ENCODE measurements at regions not wholly inside any gene's neighbourhood (a gene's known extent, or its start where the extent isn't known, plus 50 kb on each side); places are given as distances from the start of the nearest gene placed in this dataset.

- H3K4me2 ChIP-seq, result no peak overlapping the region
These were observed 910.8 kb upstream of the MIR17HG start for GRCh38 chr13:90436697-90437096.

GRCh38 chr13:90438576-90438975, 908.9 kb upstream of the MIR17HG start:
- Histone ChIP-seq H3K4me2 (no peak overlapping the region), H3K9me3 (peaks cover 2% of the 10 kb centered on the region; the same call in 1 of the 3 replicates), H3K27ac (no peak overlapping the region), H3K4me1 (no peaks in the 10 kb centered on the region), H3K4me3 (no peak overlapping the region)
- FAIRE-seq (no peak), DNase-seq (ENCODE audit: low read depth in 1 of 2, low spot score in 1 of 2) (no peak), ATAC-seq (no peak)
- POLR2A ChIA-PET, result no interaction called here
- CTCF ChIA-PET, result no interaction called here
- TF ChIP-seq EP300 (IDR thresholded peaks at IDR 0.05) (no peak), PHF8 (IDR thresholded peaks at IDR 0.05; ENCODE audit: borderline replicate concordance, low read depth) (no peak), RAD21 (conservative IDR thresholded peaks at IDR 0.05 in 1 of 2, IDR thresholded peaks at IDR 0.05 in 1 of 2) (no peak), HEYL (CRISPR knock-in tag; IDR thresholded peaks at IDR 0.05) (no peak), GATA3 (IDR thresholded peaks at IDR 0.05; ENCODE audit: borderline replicate concordance) (no peak), MAFK (IDR thresholded peaks at IDR 0.05; ENCODE audit: partially characterized antibody) (no peak), FOXS1 (CRISPR knock-in tag; IDR thresholded peaks at IDR 0.05) (no peak), HES2 (IDR thresholded peaks at IDR 0.05) (no peak), ZFP36 (IDR thresholded peaks at IDR 0.05; ENCODE audit: borderline replicate concordance, partially characterized antibody) (no peak), NFE2L2 (conservative IDR thresholded peaks at IDR 0.05; ENCODE audit: low read length) (no peak), MAX (IDR thresholded peaks at IDR 0.05) (no peak), CBX2 (IDR thresholded peaks at IDR 0.05; ENCODE audit: borderline replicate concordance, low read depth) (no peak)
- WGBS (ENCODE audit: missing lambda C conversion rate), result 74% methylated on average over 3 of the region's 3 CpGs

More at GRCh38 chr13:90436697-90437096, 910.8 kb upstream of the MIR17HG start:
- H3K4me1 ChIP-seq, result no peaks in the 10 kb centered on the region
- FAIRE-seq, result no peak
- 96% methylated on average over 4 of the region's 4 CpGs for WGBS (ENCODE audit: missing lambda C conversion rate)
- no peaks in the 10 kb centered on the region for H3K9me3 ChIP-seq
- ChIA-PET CTCF (no interaction called here), POLR2A (no interaction called here)
- DNase-seq (ENCODE audit: low read depth in 1 of 2, low spot score in 1 of 2), result no peak
- no peak overlapping the region for H3K27ac ChIP-seq
- TF ChIP-seq ZC3H11A (IDR thresholded peaks at IDR 0.05), result no peak
- no peak for TF ChIP-seq CBX2 (IDR thresholded peaks at IDR 0.05; ENCODE audit: borderline replicate concordance, low read depth)
- TF ChIP-seq KDM1A (IDR thresholded peaks at IDR 0.05; ENCODE audit: low read depth), result no peak
- TF ChIP-seq ZSCAN20 (CRISPR knock-in tag; IDR thresholded peaks at IDR 0.05), result no peak
- TF ChIP-seq ELK1 (IDR thresholded peaks at IDR 0.05; ENCODE audit: low read depth, low read length), result no peak
- TF ChIP-seq ZNF302 (CRISPR knock-in tag; IDR thresholded peaks at IDR 0.05), result no peak
- no peak for TF ChIP-seq FOSL2 (IDR thresholded peaks at IDR 0.05)
- TF ChIP-seq FOSL2 (CRISPR knock-in tag; IDR thresholded peaks at IDR 0.05), result no peak
- no peak for TF ChIP-seq RCOR1 (IDR thresholded peaks at IDR 0.05; ENCODE audit: low read depth, low read length)
- TF ChIP-seq BHLHE40 (IDR thresholded peaks at IDR 0.05; ENCODE audit: low read depth, low read length), result no peak
- no peak for TF ChIP-seq RFX5 (IDR thresholded peaks at IDR 0.05)
- TF ChIP-seq FOXS1 (CRISPR knock-in tag; IDR thresholded peaks at IDR 0.05), result no peak
- no peak for ATAC-seq
- no peak overlapping the region for H3K4me3 ChIP-seq

- POLR2A ChIA-PET, result no interaction called here
- DNase-seq (ENCODE audit: low read depth in 1 of 2, low spot score in 1 of 2) (peak in 1 of 2 experiments; percentile 39), FAIRE-seq (no peak), ATAC-seq (peak in 1 of 2 experiments; percentile 39; a peak in 1 of 6 replicates)
- CTCF ChIA-PET, result interaction anchor here (0.6 kb wide), 1 partner anchor 15 kb away, joined by 3 read pairs; no protein-coding TSS in a partner anchor
- 19% methylated on average over 3 of the region's 3 CpGs for WGBS (ENCODE audit: missing lambda C conversion rate)
- no peak for TF ChIP-seq BHLHE40 (IDR thresholded peaks at IDR 0.05; ENCODE audit: low read depth, low read length)
- peak; percentile 36 to 83; a peak in 2 of 4 replicates for TF ChIP-seq CEBPB (IDR thresholded peaks at IDR 0.05)
- no peak for TF ChIP-seq NPAS2 (CRISPR knock-in tag; IDR thresholded peaks at IDR 0.05; ENCODE audit: borderline replicate concordance)
- TF ChIP-seq GATA3 (IDR thresholded peaks at IDR 0.05; ENCODE audit: borderline replicate concordance), result peak; percentile 46; the same call in 1 of the 2 replicates
- TF ChIP-seq JUNB (IDR thresholded peaks at IDR 0.05), result peak; percentile 15; the same call in 1 of the 2 replicates
- 0 out of 2 replicates have a peak, but pooled peaks have one; percentile 17 for TF ChIP-seq MAX (IDR thresholded peaks at IDR 0.05)
- TF ChIP-seq FOSL2 (IDR thresholded peaks at IDR 0.05), result no peak
- TF ChIP-seq FOSL2 (CRISPR knock-in tag; IDR thresholded peaks at IDR 0.05), result peak; percentile 53
- no peak for TF ChIP-seq HMGXB4 (CRISPR knock-in tag; IDR thresholded peaks at IDR 0.05; ENCODE audit: borderline replicate concordance)
- H3K4me3 ChIP-seq, result no peak overlapping the region
- peaks cover 5% of the 10 kb centered on the region; the same call in 1 of the 3 replicates for H3K9me3 ChIP-seq
- H3K4me2 ChIP-seq, result 0 out of 3 replicates have a peak overlapping the region, but pooled peaks have one; percentile 12
- peak overlapping the region; percentile 59 to 79; a peak in 4 of 6 replicates for H3K27ac ChIP-seq
- peaks cover 16% of the 10 kb centered on the region; the same call in 2 of the 3 replicates for H3K4me1 ChIP-seq
These were observed 904.2 kb upstream of the MIR17HG start for GRCh38 chr13:90443268-90443667.
